ENCODE measurements at regions not wholly inside any gene's neighbourhood (a gene's known extent, or its start where the extent isn't known, plus 50 kb on each side); places are given as distances from the start of the nearest gene placed in this dataset.
"Not testable (repeated sequence)": the region's sequence is repeated elsewhere in the genome, so short reads cannot be mapped to it uniquely, and the experiment has no call there.

- Histone ChIP-seq H3K27ac (ENCODE audit: low read depth, low read length) (no peak overlapping the region), H3K4me3 (ENCODE audit: low read depth, low read length) (no peak overlapping the region), H3K27me3 (ENCODE audit: control insufficient read depth, insufficient read depth, low read length) (no peaks in the 10 kb centered on the region), H3K9me3 (ENCODE audit: control insufficient read depth, insufficient read depth, low read length) (no peaks in the 10 kb centered on the region)
- ChIA-PET CTCF (interaction anchor here (0.6 kb wide), 1 partner anchor 70 kb away, joined by 3 read pairs; no protein-coding TSS in a partner anchor), POLR2A (no interaction called here)
- TF ChIP-seq CTCF (IDR thresholded peaks at IDR 0.05; ENCODE audit: low read depth, low read length) = no peak
- DNase-seq (ENCODE audit: low read depth, low spot score) = no peak
These were observed 680.7 kb upstream of the SALL1 start for GRCh38 chr16:51831595-51832367.

GRCh38 chr16:51831034-51831433 lies 680.0 kb upstream of the SALL1 start:
- H3K27me3 ChIP-seq (ENCODE audit: control insufficient read depth, insufficient read depth, low read length); H3K9me3 ChIP-seq (ENCODE audit: control insufficient read depth, insufficient read depth, low read length); POLR2A ChIA-PET; H3K27ac ChIP-seq (ENCODE audit: low read depth, low read length); H3K4me3 ChIP-seq (ENCODE audit: low read depth, low read length); DNase-seq (ENCODE audit: low read depth, low spot score): not testable (repeated sequence)
- CTCF ChIA-PET = interaction anchor here (0.6 kb wide), 1 partner anchor 69 kb away, joined by 3 read pairs; no protein-coding TSS in a partner anchor

GRCh38 chr16:51825779-51826178 lies 674.7 kb upstream of the SALL1 start:
- TF ChIP-seq CTCF (IDR thresholded peaks at IDR 0.05; ENCODE audit: low read depth, low read length) = no peak
- ChIA-PET POLR2A (no interaction called here), CTCF (no interaction called here)
- Histone ChIP-seq H3K27me3 (ENCODE audit: control insufficient read depth, insufficient read depth, low read length) (no peaks in the 10 kb centered on the region), H3K4me3 (ENCODE audit: low read depth, low read length) (no peak overlapping the region), H3K9me3 (ENCODE audit: control insufficient read depth, insufficient read depth, low read length) (no peaks in the 10 kb centered on the region), H3K27ac (ENCODE audit: low read depth, low read length) (no peak overlapping the region)
- DNase-seq (ENCODE audit: low read depth, low spot score) = peak; percentile 16

- no peak overlapping the region for H3K27ac ChIP-seq (ENCODE audit: low read depth, low read length)
- ChIA-PET POLR2A (interaction anchor here (0.6 kb wide), 1 partner anchor 670 kb away, joined by 8 read pairs; no protein-coding TSS in a partner anchor), CTCF (interaction anchor here (0.8 kb wide), 1 partner anchor 149 kb away, joined by 4 read pairs; no protein-coding TSS in a partner anchor)
- H3K9me3 ChIP-seq (ENCODE audit: control insufficient read depth, insufficient read depth, low read length) = no peaks in the 10 kb centered on the region
- TF ChIP-seq CTCF (IDR thresholded peaks at IDR 0.05; ENCODE audit: low read depth, low read length) = no peak
- no peak overlapping the region for H3K4me3 ChIP-seq (ENCODE audit: low read depth, low read length)
- H3K27me3 ChIP-seq (ENCODE audit: control insufficient read depth, insufficient read depth, low read length) = no peaks in the 10 kb centered on the region
- DNase-seq (ENCODE audit: low read depth, low spot score) = no peak
These were observed 671.4 kb upstream of the SALL1 start for GRCh38 chr16:51822471-51822870.

- Histone ChIP-seq H3K4me3 (ENCODE audit: low read depth, low read length) (no peak overlapping the region), H3K27ac (ENCODE audit: low read depth, low read length) (no peak overlapping the region), H3K27me3 (ENCODE audit: control insufficient read depth, insufficient read depth, low read length) (no peaks in the 10 kb centered on the region), H3K9me3 (ENCODE audit: control insufficient read depth, insufficient read depth, low read length) (no peaks in the 10 kb centered on the region)
- TF ChIP-seq CTCF (IDR thresholded peaks at IDR 0.05; ENCODE audit: low read depth, low read length) = no peak
- no peak for DNase-seq (ENCODE audit: low read depth, low spot score)
- ChIA-PET POLR2A (no interaction called here), CTCF (interaction anchor here (2.2 kb wide), 1 partner anchor 161 kb away, joined by 9 read pairs; no protein-coding TSS in a partner anchor)
These were observed 670.5 kb upstream of the SALL1 start for GRCh38 chr16:51821527-51821926.
